AG09319 (cell line): ENCODE measurements at regions not wholly inside any gene's neighbourhood (a gene's known extent, or its start where the extent isn't known, plus 50 kb on each side); places are given as distances from the start of the nearest gene placed in this dataset.

Source experiments
- DNase-seq: peaks from one replicate; pipeline ENCODE4 v3.0.0-alpha.2; 2010; ENCODE audit warnings: low read depth; ENCODE audit errors: extremely low read depth
- CTCF ChIP-seq: IDR thresholded peaks from 2 replicates; pipeline ENCODE4 v1.5.1; 2011; ENCODE audit warnings: low read depth, mild to moderate bottlenecking, inconsistent platforms, low read length, moderate library complexity

DNA sequence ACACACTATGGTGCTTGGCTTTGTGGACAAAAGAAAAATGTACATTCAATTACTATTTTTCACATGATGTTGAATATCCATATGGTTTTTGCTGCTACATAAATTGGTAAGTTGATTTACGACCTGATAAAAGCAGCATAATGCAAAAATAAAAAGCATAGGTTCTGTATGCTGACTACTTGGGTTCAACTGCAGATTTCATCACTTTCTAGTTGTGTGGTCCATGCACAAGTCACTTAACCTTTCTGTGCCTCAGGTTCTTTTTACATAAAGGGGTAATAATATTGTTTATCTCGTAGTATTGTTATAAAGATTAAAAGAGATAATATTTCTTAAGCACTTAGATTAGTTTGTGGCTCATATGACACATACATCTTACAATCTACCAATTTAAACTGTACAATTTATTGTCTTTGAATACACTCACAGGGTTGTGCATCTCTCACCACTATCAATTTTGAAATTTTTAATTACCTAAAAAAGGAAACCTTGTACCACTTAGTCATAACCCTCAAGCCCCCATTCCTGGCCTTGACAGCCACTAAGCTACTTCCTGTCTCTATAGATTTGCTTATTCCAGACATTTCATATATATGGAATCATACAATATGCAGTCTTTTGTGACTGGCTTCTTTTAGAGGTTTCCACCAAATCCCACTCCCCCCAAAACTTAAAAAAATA lies 1443.9 kb downstream of the SUCLG1 start:
- no peak for TF ChIP-seq CTCF
- no peak for DNase-seq

- TF ChIP-seq CTCF: no peak
Observed at GRCh38 chr2:83014462-83014861, 1444.6 kb downstream of the SUCLG1 start.

GRCh38 chr2:83006961-83007360 lies 1452.1 kb downstream of the SUCLG1 start:
- TF ChIP-seq CTCF: no peak
- no peak for DNase-seq

More at GRCh38 chr2:83014462-83014861, 1444.6 kb downstream of the SUCLG1 start:
- no peak for DNase-seq

DNA sequence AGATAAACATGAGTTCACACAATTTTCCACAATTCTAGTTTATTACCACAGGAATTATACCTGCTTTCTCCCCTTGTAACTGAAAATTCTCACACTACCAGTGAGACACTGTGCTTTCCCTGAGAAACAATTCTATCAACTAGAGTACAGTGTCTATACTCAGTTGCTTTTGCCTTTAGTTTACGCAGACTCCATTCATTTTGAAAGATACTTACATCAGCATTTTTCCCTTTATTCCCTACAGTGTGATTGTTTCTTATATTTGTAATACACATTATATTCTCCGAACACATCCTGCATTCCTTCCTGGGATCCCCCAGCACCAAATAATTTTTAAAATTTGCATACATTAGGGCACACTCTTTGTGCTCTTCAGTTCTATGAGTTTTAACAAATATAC lies 1455.5 kb downstream of the SUCLG1 start:
- TF ChIP-seq CTCF: no peak
- no peak for DNase-seq

DNA sequence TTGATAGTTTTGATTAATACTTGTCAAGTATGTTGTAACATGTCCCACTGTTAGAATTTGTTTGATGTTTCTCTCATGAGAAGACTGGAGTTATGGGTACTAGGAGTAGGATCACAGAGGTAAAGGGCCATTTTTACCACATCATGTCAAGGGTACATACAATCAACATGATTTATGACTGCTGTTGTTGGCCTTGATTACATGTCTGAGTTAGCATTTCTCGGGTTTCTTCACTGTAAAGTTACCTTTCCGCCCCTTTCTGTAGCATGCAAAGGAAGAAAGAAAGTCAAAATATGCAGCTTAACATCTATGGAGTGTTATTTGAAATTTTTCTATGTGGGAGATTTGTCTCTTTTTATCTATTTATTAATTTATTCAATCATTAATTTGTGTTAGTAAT lies 1456.4 kb downstream of the SUCLG1 start:
- no peak for TF ChIP-seq CTCF
- no peak for DNase-seq

- no peak for TF ChIP-seq CTCF
- no peak for DNase-seq
Observed at GRCh38 chr2:82998781-82999180, 1460.3 kb downstream of the SUCLG1 start.

GRCh38 chr2:82996217-82996616 lies 1462.9 kb downstream of the SUCLG1 start:
- no peak for DNase-seq
- TF ChIP-seq CTCF: no peak
